22Rv1 (cell line): ENCODE measurements at regions not wholly inside any gene's neighbourhood (a gene's known extent, or its start where the extent isn't known, plus 50 kb on each side); places are given as distances from the start of the nearest gene placed in this dataset.

Experiments
- ZFX ChIP-seq: fragments of 450-650 bp; IDR thresholded peaks from 2 replicates; pipeline ENCODE4 v1.6.1; 2017; ENCODE audit warnings: antibody characterized with exemption, borderline replicate concordance
- TF ChIP-seq, protein P1 (sequence below): fragments of 450-650 bp; IDR thresholded peaks from 2 replicates; pipeline ENCODE4 v1.5.1; 2017; ENCODE audit warnings: mild to moderate bottlenecking

DNA sequence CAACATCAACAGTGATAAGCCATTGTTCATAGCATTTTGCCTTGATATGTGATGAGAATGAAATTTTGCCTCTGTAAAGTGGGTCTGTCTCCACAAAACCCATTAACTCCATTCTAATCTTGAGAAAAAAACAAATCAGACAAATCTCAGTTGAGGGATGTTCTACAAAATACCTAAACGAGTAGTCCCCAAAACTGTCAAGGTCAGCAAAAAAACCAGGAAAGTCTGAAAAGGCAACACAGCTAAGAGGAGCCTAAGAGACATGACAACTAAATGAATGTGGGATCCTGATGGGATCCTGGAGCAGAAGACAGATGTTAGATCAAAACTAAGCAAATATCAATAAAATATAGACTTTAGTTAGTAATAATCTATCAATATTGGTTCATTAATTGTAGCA, 431.6 kb upstream of the SPTLC3 start:
- TF ChIP-seq, protein P1, sequence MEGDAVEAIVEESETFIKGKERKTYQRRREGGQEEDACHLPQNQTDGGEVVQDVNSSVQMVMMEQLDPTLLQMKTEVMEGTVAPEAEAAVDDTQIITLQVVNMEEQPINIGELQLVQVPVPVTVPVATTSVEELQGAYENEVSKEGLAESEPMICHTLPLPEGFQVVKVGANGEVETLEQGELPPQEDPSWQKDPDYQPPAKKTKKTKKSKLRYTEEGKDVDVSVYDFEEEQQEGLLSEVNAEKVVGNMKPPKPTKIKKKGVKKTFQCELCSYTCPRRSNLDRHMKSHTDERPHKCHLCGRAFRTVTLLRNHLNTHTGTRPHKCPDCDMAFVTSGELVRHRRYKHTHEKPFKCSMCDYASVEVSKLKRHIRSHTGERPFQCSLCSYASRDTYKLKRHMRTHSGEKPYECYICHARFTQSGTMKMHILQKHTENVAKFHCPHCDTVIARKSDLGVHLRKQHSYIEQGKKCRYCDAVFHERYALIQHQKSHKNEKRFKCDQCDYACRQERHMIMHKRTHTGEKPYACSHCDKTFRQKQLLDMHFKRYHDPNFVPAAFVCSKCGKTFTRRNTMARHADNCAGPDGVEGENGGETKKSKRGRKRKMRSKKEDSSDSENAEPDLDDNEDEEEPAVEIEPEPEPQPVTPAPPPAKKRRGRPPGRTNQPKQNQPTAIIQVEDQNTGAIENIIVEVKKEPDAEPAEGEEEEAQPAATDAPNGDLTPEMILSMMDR, result no peak
- no peak for TF ChIP-seq ZFX
